Keratinocyte (primary cell): ENCODE measurements at regions not wholly inside any gene's neighbourhood (a gene's known extent, or its start where the extent isn't known, plus 50 kb on each side); places are given as distances from the start of the nearest gene placed in this dataset.
"Not testable (repeated sequence)": the region's sequence is repeated elsewhere in the genome, so short reads cannot be mapped to it uniquely, and the experiment has no call there.

Experiments used
- DNase-seq: peaks from one replicate; pipeline ENCODE4 v3.0.0-alpha.2; 2011; ENCODE audit warnings: low read depth, missing footprints, low spot score
- FAIRE-seq: peaks from 2 replicates; lab custom pipeline; 2011; peaks lifted over from hg19 to GRCh38; lab: Jason Lieb, UNC
- H2AFZ ChIP-seq: 2 replicates; pipeline ENCODE4 v1.6.0; 2012; ENCODE audit warnings: low read length, control low read depth, inconsistent platforms; ENCODE audit not compliant: control insufficient read depth
- H3K27ac ChIP-seq: 2 replicates; pipeline ENCODE4 v1.5.1; 2011; ENCODE audit warnings: low read length; ENCODE audit not compliant: control insufficient read depth, insufficient read depth
- H3K27me3 ChIP-seq: 3 replicates; pipeline ENCODE4 v1.6.0; 2011; ENCODE audit warnings: low read length; ENCODE audit not compliant: control insufficient read depth, insufficient read depth; ENCODE audit errors: extremely low read depth
- H3K36me3 ChIP-seq, 2 experiments: 2 replicates in 1 of 2; 3 replicates in 1 of 2; pipeline ENCODE4 v1.5.1; 2011; ENCODE audit warnings: low read length in 2 of 2, mild to moderate bottlenecking in 1 of 2; ENCODE audit not compliant: control insufficient read depth in 2 of 2, insufficient read depth in 2 of 2; ENCODE audit errors: extremely low read depth in 1 of 2
- H3K4me1 ChIP-seq: 3 replicates; pipeline ENCODE4 v1.5.1; 2011; ENCODE audit warnings: low read length; ENCODE audit not compliant: control insufficient read depth, insufficient read depth; ENCODE audit errors: extremely low read depth
- H3K4me2 ChIP-seq: 3 replicates; pipeline ENCODE4 v1.6.0; 2011; ENCODE audit warnings: low read depth, low read length; ENCODE audit not compliant: control insufficient read depth, insufficient read depth; ENCODE audit errors: extremely low read depth
- H3K4me3 ChIP-seq, 3 experiments: fragments of 200-600 bp in 1 of 3; sonication (generic) in 1 of 3; 2 replicates in 2 of 3; 3 replicates in 1 of 3; pipeline ENCODE4 v1.5.1; 2011 to 2016; ENCODE audit warnings: low read length in 3 of 3, mild to moderate bottlenecking in 3 of 3, control low read depth in 2 of 3, inconsistent platforms in 1 of 3, low read depth in 1 of 3, mixed read lengths in 1 of 3, mixed run types in 1 of 3, moderate library complexity in 1 of 3; ENCODE audit not compliant: control insufficient read depth in 2 of 3, insufficient read depth in 2 of 3; ENCODE audit errors: extremely low read depth in 1 of 3
- H3K79me2 ChIP-seq: 2 replicates; pipeline ENCODE4 v1.6.0; 2012; ENCODE audit warnings: low read length; ENCODE audit not compliant: control insufficient read depth, insufficient read depth
- H3K9ac ChIP-seq: 3 replicates; pipeline ENCODE4 v1.6.0; 2011; ENCODE audit warnings: low read length; ENCODE audit not compliant: control insufficient read depth, insufficient read depth; ENCODE audit errors: extremely low read depth
- H3K9me1 ChIP-seq: 3 replicates; pipeline ENCODE4 v1.6.0; 2011; ENCODE audit warnings: low read length; ENCODE audit not compliant: control insufficient read depth, insufficient read depth; ENCODE audit errors: extremely low read depth
- H3K9me3 ChIP-seq: 2 replicates; pipeline ENCODE4 v1.5.1; 2012; ENCODE audit warnings: low read depth, low read length; ENCODE audit not compliant: control insufficient read depth
- H4K20me1 ChIP-seq: 3 replicates; pipeline ENCODE4 v1.6.0; 2011; ENCODE audit warnings: low read length; ENCODE audit not compliant: control insufficient read depth, insufficient read depth; ENCODE audit errors: extremely low read depth
- CTCF ChIP-seq, 3 experiments: IDR thresholded peaks in 1 of 3; conservative IDR thresholded peaks in 1 of 3; optimal IDR thresholded peaks in 1 of 3; 2 replicates in 2 of 3; 3 replicates in 1 of 3; pipeline versions ENCODE3 to v1.5.1; 2011; ENCODE audit warnings: low read length in 3 of 3, mild to moderate bottlenecking in 3 of 3, moderate library complexity in 2 of 3, control low read depth in 1 of 3, inconsistent platforms in 1 of 3; ENCODE audit not compliant: insufficient read depth in 2 of 3; ENCODE audit errors: extremely low read depth in 1 of 3
- EZH2 ChIP-seq: IDR thresholded peaks from one replicate; pipeline ENCODE4 v1.6.1; 2012; ENCODE audit warnings: inconsistent platforms, mild to moderate bottlenecking, low read length, moderate library complexity
- dilution Hi-C: fragments of 300-500 bp; cut with MboI; formaldehyde crosslinking; loops from one replicate; pipeline ENCODE4 v1.7.0; 2020; ENCODE audit warnings: low sequenced_read_pairs; ENCODE audit not compliant: extremely low pct_ligation_motif_present

- DNase-seq (no peak), FAIRE-seq (no peak)
- Histone ChIP-seq H3K9me3 (peaks cover 2% of the 10 kb centered on the region), H3K79me2 (no peaks in the 10 kb centered on the region), H3K4me2 (no peak overlapping the region), H2AFZ (no peak overlapping the region), H3K9ac (no peak overlapping the region), H4K20me1 (no peaks in the 10 kb centered on the region), H3K4me1 (no peaks in the 10 kb centered on the region), H3K27me3 (no peaks in the 10 kb centered on the region), H3K36me3 (no peaks in the 10 kb centered on the region), H3K27ac (no peak overlapping the region), H3K9me1 (no peaks in the 10 kb centered on the region), H3K4me3 (no peak overlapping the region)
- TF ChIP-seq EZH2 = no peak
- no peak for TF ChIP-seq CTCF (optimal IDR thresholded peaks at IDR 0.05 in 1 of 3, IDR thresholded peaks at IDR 0.05 in 1 of 3, conservative IDR thresholded peaks at IDR 0.05 in 1 of 3; ENCODE audit: extremely low read depth in 1 of 3, insufficient read depth in 2 of 3, low read length in 3 of 3)
- dilution Hi-C loops = no loop called here
Measured at GRCh38 chr6:169093066-169093723, 160.5 kb downstream of the THBS2 start.

- Histone ChIP-seq H3K9me1 (no peaks in the 10 kb centered on the region), H3K79me2 (no peaks in the 10 kb centered on the region), H3K9me3 (peaks cover 2% of the 10 kb centered on the region), H3K4me2 (no peak overlapping the region), H3K9ac (no peak overlapping the region), H3K27ac (no peak overlapping the region), H2AFZ (no peak overlapping the region), H3K27me3 (no peaks in the 10 kb centered on the region), H3K36me3 (no peaks in the 10 kb centered on the region), H4K20me1 (no peaks in the 10 kb centered on the region), H3K4me1 (no peaks in the 10 kb centered on the region), H3K4me3 (no peak overlapping the region)
- FAIRE-seq (no peak), DNase-seq (no peak)
- dilution Hi-C loops = no loop called here
- TF ChIP-seq CTCF (optimal IDR thresholded peaks at IDR 0.05 in 1 of 3, IDR thresholded peaks at IDR 0.05 in 1 of 3, conservative IDR thresholded peaks at IDR 0.05 in 1 of 3; ENCODE audit: extremely low read depth in 1 of 3, insufficient read depth in 2 of 3, low read length in 3 of 3) (no peak), EZH2 (no peak)
Measured at GRCh38 chr6:169092375-169092774, 161.3 kb downstream of the THBS2 start.

- H2AFZ ChIP-seq, H3K79me2 ChIP-seq, H3K27me3 ChIP-seq, H3K4me1 ChIP-seq, H4K20me1 ChIP-seq, H3K9me1 ChIP-seq, H3K9me3 ChIP-seq, H3K36me3 ChIP-seq, FAIRE-seq, dilution Hi-C loops, H3K9ac ChIP-seq, H3K4me3 ChIP-seq, H3K4me2 ChIP-seq, DNase-seq, H3K27ac ChIP-seq: not testable (repeated sequence)
Measured at GRCh38 chr6:169090514-169091127, 163.0 kb downstream of the THBS2 start.
